RWPE2 (cell line): ENCODE measurements at regions not wholly inside any gene's neighbourhood (a gene's known extent, or its start where the extent isn't known, plus 50 kb on each side); places are given as distances from the start of the nearest gene placed in this dataset.

Source experiments
- ATAC-seq: fragments of 200-7000 bp; cut with Tn5 transposase; 3 replicates; pipeline ENCODE4 v1.9.1; 2021; ENCODE audit warnings: low read depth
- DNase-seq: peaks from one replicate; pipeline ENCODE4 v3.0.0-alpha.2; 2020; ENCODE audit warnings: low spot score
- H3K27ac ChIP-seq: fragments of 450-650 bp; 2 replicates; pipeline ENCODE4 v1.5.1; 2017; ENCODE audit warnings: mild to moderate bottlenecking; ENCODE audit not compliant: poor library complexity, severe bottlenecking
- H3K27me3 ChIP-seq: fragments of 250-450 bp; sonication (Bioruptor Pico); 2 replicates; pipeline ENCODE4 v1.5.1; 2021; ENCODE audit warnings: mild to moderate bottlenecking, moderate library complexity; ENCODE audit not compliant: insufficient read depth, poor library complexity, severe bottlenecking
- H3K36me3 ChIP-seq: fragments of 250-450 bp; sonication (Bioruptor Pico); 2 replicates; pipeline ENCODE4 v1.5.1; 2020; ENCODE audit warnings: low read depth, mild to moderate bottlenecking, moderate library complexity
- H3K4me1 ChIP-seq: fragments of 250-450 bp; sonication (Bioruptor Pico); 2 replicates; pipeline ENCODE4 v1.5.1; 2021; ENCODE audit warnings: mild to moderate bottlenecking, moderate library complexity; ENCODE audit not compliant: insufficient read depth, poor library complexity, severe bottlenecking
- H3K4me3 ChIP-seq: fragments of 250-450 bp; sonication (Bioruptor Pico); 2 replicates; pipeline ENCODE4 v1.5.1; 2021; ENCODE audit warnings: mild to moderate bottlenecking, moderate library complexity; ENCODE audit not compliant: severe bottlenecking
- H3K9me3 ChIP-seq: fragments of 250-450 bp; sonication (Bioruptor Pico); 2 replicates; pipeline ENCODE4 v1.5.1; 2021; ENCODE audit warnings: mild to moderate bottlenecking, moderate library complexity; ENCODE audit not compliant: severe bottlenecking
- TF ChIP-seq, protein P1 (sequence below): fragments of 450-650 bp; IDR thresholded peaks from one replicate; pipeline ENCODE4 v1.5.1; 2017; ENCODE audit warnings: mild to moderate bottlenecking, moderate library complexity; ENCODE audit not compliant: poor library complexity, severe bottlenecking

DNA sequence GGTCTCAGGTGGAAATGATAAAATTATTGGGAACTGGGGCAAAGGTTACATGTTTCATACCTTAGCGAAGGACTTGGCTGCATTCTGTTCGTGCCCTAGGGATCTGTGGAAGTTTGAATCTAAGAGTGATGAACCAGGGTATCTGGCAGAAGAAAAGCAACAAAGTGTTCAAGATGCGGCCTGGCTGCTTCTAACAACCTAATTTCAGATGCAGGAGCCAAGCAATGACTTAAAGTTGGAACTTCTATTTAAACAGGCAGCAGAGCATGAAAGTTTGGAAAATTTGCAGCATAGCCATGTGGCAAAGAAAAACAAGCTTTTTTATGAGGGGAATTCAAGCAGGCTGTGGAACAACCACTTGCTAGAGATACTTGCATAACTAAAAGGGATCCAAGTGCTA, 73.5 kb downstream of the CD24 start:
- ATAC-seq = no peak
- Histone ChIP-seq H3K27me3 (no peaks in the 10 kb centered on the region), H3K4me1 (no peaks in the 10 kb centered on the region), H3K36me3 (no peaks in the 10 kb centered on the region), H3K9me3 (no peaks in the 10 kb centered on the region), H3K4me3 (no peak overlapping the region), H3K27ac (no peak overlapping the region)
- no peak for DNase-seq
- TF ChIP-seq, protein P1, sequence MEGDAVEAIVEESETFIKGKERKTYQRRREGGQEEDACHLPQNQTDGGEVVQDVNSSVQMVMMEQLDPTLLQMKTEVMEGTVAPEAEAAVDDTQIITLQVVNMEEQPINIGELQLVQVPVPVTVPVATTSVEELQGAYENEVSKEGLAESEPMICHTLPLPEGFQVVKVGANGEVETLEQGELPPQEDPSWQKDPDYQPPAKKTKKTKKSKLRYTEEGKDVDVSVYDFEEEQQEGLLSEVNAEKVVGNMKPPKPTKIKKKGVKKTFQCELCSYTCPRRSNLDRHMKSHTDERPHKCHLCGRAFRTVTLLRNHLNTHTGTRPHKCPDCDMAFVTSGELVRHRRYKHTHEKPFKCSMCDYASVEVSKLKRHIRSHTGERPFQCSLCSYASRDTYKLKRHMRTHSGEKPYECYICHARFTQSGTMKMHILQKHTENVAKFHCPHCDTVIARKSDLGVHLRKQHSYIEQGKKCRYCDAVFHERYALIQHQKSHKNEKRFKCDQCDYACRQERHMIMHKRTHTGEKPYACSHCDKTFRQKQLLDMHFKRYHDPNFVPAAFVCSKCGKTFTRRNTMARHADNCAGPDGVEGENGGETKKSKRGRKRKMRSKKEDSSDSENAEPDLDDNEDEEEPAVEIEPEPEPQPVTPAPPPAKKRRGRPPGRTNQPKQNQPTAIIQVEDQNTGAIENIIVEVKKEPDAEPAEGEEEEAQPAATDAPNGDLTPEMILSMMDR = no peak

DNA sequence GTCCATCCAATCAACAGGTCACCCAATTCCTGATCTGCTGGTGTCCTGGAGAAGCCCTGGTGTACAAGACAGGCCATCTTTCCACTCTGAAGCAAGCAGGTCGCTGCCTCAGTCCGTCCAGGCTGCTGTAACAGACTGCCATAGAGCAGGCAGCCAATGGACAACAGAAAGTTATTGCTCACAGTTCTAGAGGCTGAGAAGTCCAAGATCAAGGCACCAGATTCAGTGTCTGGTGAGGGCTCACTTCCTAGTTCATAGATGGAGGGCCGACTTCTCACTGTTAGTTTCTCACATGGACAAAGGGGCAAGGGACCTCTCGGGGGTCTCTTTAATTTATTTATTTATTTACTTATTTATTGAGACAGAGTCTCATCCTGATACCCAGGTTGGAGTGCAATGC, 74.8 kb downstream of the CD24 start:
- ATAC-seq (no peak), DNase-seq (no peak)
- Histone ChIP-seq H3K36me3 (no peaks in the 10 kb centered on the region), H3K27ac (no peak overlapping the region), H3K27me3 (no peaks in the 10 kb centered on the region), H3K9me3 (no peaks in the 10 kb centered on the region), H3K4me3 (no peak overlapping the region), H3K4me1 (no peaks in the 10 kb centered on the region)
- TF ChIP-seq, protein P1 = no peak

DNA sequence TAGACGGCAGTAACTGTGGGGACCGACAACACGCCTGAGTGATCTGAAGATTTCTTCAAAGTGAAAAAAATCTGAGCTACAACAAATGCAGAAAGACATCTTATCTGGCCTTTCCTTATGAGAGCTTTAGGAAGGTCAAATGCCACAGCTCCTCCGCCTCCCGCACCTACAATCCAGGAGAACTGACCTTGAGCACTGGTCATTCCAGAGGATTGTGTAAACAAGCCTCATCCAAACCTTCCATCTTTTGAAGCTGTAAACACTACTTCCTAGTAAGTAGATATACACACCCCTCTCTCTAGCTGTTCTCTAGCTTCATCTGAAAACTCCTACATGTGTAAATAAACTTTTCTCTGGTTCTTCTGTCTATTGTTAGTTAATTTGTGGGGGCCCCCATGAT, 76.9 kb downstream of the CD24 start:
- DNase-seq = no peak
- ATAC-seq = no peak
- Histone ChIP-seq H3K27me3 (no peaks in the 10 kb centered on the region), H3K36me3 (no peaks in the 10 kb centered on the region), H3K4me3 (no peak overlapping the region), H3K27ac (no peak overlapping the region), H3K4me1 (no peaks in the 10 kb centered on the region), H3K9me3 (no peaks in the 10 kb centered on the region)
- TF ChIP-seq, protein P1 = no peak

DNA sequence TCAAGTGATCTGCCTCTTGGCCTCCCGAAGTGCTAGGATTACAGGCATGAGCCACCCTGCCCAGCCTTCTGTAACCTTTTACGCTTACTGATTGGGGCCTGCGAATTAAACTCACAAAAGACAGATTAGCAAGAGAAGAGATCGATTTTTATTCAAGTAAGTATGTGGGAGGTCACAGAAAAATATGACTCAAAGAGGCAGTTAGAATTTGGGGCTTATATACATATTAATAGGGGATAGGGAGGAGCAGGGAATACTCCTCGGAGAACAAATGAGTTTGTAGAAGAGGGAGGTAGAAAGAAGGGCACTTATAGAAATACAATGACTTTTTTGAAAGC, 78.9 kb downstream of the CD24 start:
- no peak overlapping the region for H3K27ac ChIP-seq
- no peak overlapping the region for H3K4me3 ChIP-seq
- no peaks in the 10 kb centered on the region for H3K9me3 ChIP-seq
- TF ChIP-seq, protein P1 = no peak
- H3K4me1 ChIP-seq = no peaks in the 10 kb centered on the region
- no peak for ATAC-seq
- no peak for DNase-seq
- H3K36me3 ChIP-seq = no peaks in the 10 kb centered on the region
- no peaks in the 10 kb centered on the region for H3K27me3 ChIP-seq

DNA sequence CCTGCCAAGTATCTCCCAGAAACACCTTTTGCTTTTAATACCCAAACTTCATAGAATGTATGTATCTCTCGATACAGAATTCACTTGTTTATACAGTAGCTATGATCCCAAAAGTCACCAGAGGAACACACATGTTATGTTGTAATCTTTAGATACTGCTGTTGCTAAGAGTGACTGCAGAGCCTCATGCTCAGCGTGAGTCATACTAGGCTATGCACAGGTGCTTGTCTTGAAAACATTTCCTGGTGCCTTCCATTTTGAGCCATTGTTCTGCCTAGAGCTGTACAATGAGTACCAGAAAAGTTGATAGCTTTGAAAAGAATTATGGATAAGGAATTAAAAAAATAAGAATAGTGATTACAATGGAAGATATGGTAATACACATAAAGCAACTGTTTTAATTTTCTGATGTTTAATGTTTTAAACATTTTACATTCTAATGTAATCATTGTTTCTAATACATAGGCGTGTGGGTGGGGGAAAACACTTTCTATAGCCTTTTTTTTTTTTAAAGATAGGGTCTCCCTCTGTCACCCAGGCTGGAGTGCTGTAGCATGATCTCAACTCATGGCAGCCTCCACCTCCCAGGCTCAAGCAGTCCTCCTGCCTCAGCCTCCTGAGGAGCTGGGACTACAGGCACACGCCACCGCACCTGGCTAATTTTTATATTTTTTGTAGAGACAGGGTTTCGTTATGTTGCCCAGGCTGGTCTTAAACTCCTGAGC, 79.4 kb downstream of the CD24 start:
- Histone ChIP-seq H3K9me3 (no peaks in the 10 kb centered on the region), H3K4me1 (no peaks in the 10 kb centered on the region), H3K27ac (no peak overlapping the region), H3K27me3 (no peaks in the 10 kb centered on the region), H3K4me3 (no peak overlapping the region), H3K36me3 (no peaks in the 10 kb centered on the region)
- TF ChIP-seq, protein P1 = no peak
- ATAC-seq (peak; percentile 61; the same call in 1 of the 3 replicates), DNase-seq (no peak)
